ENCODE measurements at regions not wholly inside any gene's neighbourhood (a gene's known extent, or its start where the extent isn't known, plus 50 kb on each side); places are given as distances from the start of the nearest gene placed in this dataset.
A peak's percentile ranks its signal among the peaks of the same experiment; 100 is the strongest.

DNA sequence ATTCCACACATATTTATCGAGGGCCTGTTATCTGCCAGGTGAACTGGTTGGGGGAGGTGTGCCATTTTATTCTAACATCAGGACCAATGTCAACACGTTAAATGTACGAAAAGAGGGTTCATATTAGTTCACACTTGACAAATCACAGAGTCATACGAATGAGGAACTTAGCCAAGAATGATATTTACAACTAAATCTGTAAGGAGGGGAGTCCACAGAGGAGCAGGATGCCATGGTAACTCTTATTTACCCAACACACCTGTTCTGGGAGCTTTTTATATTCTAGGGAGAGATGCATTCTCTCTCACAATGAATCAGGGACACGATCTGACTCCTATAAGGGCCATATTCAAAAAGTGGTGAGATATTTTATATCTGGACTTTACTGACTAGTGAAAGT, 144.1 kb downstream of the CDC42EP3 start:
- no peak for DNase-seq
- in situ Hi-C loops (cut with HindIII; ENCODE audit: low pct_ligation_motif_present, low pct_unique_long_range_greater_than_20kb, low sequenced_read_pairs) = no loop called here

DNA sequence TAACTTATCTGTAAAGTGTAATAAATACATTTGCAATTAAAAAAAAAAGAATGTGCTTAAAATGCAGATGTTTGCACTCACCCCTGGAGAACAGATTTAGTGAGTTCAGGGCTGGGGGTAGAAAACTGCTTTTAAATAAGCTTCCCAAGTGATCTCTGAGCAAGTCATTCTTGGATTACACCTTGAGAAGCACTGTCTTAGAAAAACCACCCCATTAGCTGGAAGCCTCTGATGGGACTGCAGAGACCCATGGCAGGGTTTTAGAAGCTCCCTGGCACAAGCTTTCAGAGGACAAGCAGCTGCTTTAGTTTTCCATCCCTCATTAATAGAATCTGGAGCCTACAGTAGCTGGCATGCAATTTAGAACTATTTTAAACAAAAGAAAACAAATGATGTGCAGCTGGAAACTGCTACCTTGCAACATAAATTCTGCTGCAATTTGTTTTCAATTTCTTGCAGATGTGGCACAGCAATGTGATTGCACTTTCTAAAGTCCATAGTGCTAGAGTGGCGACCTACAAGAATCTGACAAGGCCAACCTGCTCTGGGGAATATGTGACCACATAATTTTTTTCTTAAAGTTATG, 141.5 kb downstream of the CDC42EP3 start:
- in situ Hi-C loops (cut with HindIII; ENCODE audit: low pct_ligation_motif_present, low pct_unique_long_range_greater_than_20kb, low sequenced_read_pairs) = no loop called here
- DNase-seq = no peak

DNA sequence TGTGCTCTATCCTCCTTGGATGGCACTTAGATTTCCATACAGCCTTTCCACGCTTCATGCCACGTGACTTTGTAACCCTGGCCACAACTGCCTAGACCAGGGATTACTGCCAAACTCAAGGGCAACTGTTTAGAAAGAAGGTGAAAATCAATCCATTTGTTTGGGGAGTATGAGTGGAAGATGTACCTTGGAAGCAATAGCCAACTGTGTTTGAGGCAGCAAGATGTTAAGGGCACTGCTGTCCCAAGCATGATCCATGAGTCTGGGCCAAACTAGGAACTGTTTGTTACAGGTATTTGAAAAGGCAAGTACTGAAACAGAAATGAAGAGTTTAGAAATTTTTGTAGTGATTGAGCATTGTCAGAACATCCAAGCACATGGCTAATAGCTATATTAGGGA, 138.9 kb downstream of the CDC42EP3 start:
- DNase-seq = no peak
- in situ Hi-C loops (cut with HindIII; ENCODE audit: low pct_ligation_motif_present, low pct_unique_long_range_greater_than_20kb, low sequenced_read_pairs) = no loop called here

DNA sequence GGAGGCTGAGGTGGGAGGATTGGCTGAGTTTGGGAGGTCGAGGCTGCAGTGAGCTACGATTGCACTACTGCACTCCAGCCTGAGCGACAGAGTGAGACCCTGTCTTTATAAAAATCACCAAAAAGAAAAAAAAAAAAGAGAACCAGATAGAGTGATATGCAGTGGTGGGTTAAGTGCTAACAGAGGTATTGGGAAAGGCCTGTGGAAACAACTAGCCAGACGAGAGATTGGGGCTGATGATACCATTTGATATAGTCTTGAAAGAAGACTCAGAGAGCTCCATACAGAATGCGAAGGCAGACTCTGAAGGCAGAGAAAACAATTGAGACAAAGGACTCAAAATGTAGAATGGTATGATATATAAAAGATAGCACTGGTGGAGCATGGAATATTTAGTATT, 134.1 kb downstream of the CDC42EP3 start:
- in situ Hi-C loops (cut with HindIII; ENCODE audit: low pct_ligation_motif_present, low pct_unique_long_range_greater_than_20kb, low sequenced_read_pairs) = no loop called here
- DNase-seq = no peak

DNA sequence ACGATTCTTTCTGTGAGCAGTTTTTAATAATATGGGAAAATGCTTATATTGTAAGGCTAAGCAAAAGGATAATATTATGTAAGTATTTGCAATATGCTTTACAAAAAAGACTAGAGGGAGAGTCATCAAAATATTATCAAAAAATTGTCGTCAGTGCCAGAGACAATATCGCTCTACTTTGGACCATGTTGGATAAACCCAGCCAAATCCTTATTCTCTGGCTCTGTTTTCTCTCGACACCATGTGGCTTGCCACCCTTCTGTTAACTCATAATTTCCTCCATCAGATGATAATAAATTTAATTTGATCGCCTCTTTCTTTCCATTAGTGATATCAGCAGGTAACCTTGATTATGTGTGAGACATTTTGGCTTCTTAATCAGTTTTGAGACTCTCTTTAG, 129.9 kb downstream of the CDC42EP3 start:
- no peak for DNase-seq
- in situ Hi-C loops (cut with HindIII; ENCODE audit: low pct_ligation_motif_present, low pct_unique_long_range_greater_than_20kb, low sequenced_read_pairs) = no loop called here

DNA sequence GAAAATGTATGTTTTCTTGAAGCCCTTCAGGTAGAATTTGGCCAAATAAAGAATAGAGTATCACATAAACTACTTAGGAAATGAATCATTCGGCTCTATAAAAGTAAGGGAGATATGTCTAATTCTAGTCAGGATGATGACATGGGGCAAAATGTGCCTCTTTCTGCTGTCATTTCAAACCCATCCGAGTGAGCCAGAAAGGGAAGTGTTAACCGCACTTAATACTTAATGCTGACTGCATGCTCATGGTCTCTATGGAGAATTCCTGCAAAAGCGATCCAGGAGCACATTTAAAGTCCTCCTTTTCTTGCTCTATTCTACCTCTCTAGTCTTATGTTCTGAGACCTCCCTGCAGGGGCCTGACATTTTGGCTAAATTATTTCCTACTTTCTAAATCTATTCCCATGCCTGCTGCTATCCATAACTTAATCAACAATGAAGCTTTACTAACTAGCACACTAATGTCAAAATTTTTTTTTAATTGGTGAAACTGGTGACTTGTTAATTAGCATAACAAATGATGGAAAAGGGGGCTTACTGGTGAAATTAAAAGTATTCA, 127.4 kb downstream of the CDC42EP3 start:
- in situ Hi-C loops (cut with HindIII; ENCODE audit: low pct_ligation_motif_present, low pct_unique_long_range_greater_than_20kb, low sequenced_read_pairs) = no loop called here
- no peak for DNase-seq

DNA sequence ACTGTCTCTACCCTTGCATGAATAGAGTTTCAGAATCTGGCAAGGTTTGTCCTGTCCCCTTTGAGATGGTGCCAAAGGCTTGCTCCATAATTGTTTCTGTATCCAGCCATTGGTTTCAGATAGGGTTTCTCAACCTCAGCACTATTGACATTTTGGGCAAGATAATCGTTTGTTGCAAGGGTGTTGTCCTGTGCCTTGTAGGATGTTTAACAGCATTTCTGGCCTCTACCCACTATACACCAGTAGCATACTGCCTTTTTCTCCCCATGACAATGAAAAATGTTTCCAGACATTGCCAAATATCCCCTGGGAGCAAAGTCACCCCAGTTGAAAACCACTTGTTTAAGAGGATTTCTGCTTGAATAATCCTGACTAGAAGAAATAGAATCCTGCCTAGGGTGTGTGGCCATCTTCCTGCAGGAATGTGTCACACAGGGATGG, 126.8 kb downstream of the CDC42EP3 start:
- in situ Hi-C loops (cut with HindIII; ENCODE audit: low pct_ligation_motif_present, low pct_unique_long_range_greater_than_20kb, low sequenced_read_pairs) = no loop called here
- peak; percentile 17 for DNase-seq

DNA sequence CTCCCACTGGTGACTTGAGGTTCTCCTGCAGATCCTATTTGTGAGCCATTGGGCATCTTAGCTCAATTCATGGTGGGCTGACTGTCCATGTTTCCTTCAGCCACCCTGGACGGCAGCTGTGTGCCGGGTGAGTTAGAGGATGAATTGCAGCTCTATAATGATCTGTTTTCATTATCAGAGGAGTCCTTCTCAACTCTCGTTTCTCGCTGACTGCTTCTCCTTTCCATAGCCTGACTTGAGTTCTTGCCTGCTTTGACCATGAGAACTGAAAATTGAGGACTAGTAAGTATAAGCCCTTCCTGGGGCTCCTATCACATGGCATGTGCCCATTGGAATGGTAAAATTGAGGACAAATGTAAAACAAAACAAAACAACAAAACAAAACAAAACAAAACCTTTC, 121.8 kb downstream of the CDC42EP3 start:
- in situ Hi-C loops (cut with HindIII; ENCODE audit: low pct_ligation_motif_present, low pct_unique_long_range_greater_than_20kb, low sequenced_read_pairs) = no loop called here
- DNase-seq = no peak

DNA sequence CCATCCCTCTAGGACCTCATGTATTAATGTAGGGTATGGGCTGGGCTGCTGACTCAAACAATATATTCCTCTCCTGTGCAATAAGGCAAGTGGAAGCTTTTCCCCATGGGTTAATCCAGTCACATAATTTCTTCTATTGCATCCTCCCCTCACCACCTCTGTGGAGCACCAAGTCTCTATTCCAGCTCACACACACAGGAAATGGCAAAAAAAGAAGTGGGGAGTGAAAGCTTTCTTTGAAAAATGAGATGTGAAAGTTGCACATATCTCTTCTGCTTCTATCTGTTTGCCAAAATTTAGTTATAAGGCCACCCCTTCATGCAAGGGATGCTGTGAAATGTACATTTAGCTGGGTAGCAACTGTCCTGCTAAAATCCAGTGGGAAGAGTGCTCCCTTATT, 121.3 kb downstream of the CDC42EP3 start:
- DNase-seq = no peak
- in situ Hi-C loops (cut with HindIII; ENCODE audit: low pct_ligation_motif_present, low pct_unique_long_range_greater_than_20kb, low sequenced_read_pairs) = no loop called here

DNA sequence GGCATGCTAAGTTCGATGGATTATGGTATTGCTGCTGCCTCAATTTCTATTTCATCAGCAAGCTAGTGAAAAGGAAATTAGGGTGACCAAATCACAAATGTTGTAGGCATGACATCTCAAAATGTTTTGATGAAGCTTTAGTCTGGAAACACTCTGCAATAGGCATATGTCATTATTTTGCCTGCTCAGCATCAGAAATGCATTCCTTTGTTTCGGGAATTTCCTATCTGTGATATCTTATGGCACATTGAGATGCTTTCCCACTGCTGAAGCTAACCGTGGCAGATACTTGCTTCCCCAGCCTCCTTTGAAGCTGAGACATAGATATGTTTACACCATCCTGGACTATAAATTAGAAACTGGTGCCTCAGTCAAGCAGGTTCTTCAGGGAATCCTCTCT, 119.7 kb downstream of the CDC42EP3 start:
- no peak for DNase-seq
- in situ Hi-C loops (cut with HindIII; ENCODE audit: low pct_ligation_motif_present, low pct_unique_long_range_greater_than_20kb, low sequenced_read_pairs) = no loop called here

DNA sequence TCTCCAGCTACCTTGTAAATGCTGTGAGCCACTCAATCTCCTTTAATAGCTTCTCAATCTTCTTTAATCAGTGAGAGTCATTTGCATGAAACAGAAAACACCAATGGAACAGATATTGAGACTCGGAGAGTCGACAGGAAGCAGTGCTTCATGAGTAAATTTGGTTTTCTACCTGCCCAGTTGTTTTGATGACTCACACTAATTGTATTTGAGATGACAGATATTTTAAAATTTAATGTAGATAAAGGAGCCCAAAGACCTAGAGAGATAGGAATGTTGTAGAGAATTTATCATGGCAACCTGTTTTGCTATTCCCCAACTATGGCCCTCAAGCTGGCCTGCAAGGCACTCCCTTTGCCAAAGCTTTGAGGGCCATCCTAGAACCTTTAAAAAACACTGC, 119.1 kb downstream of the CDC42EP3 start:
- no peak for DNase-seq
- in situ Hi-C loops (cut with HindIII; ENCODE audit: low pct_ligation_motif_present, low pct_unique_long_range_greater_than_20kb, low sequenced_read_pairs) = no loop called here

DNA sequence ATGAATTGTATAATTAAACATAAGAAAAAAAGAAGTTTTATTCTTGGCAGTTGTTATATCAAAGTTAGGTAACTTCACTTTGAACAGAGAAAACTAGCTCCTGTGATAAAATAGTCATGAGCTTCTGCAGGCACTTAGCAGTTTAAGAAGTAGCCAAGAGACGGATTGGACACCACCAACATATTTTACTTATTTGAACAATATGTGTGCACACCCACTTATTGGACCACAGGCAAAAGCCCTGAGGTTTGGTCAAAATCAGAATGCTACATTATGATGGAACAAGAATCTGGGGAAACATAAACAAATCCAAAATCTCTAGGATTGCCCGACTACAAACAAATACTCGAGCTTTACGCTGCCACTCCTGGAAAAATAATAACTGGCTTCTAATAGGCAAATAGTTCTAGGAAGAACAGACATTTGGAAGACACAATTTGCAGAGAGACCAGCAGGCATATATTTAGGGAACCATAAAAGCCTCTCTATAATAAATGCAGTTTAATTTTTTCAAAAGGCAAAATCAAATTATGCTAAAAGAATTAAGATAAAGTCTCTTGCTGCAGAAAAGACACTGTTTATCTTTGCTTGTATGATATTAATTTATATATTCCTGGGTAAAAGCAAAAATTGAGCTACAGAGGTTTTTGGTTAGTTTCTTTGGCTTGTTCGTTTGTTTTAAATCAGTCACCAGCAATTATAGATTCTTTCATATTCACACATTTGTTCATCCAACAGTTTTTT, 117.9 kb downstream of the CDC42EP3 start:
- no peak for DNase-seq
- in situ Hi-C loops (cut with HindIII; ENCODE audit: low pct_ligation_motif_present, low pct_unique_long_range_greater_than_20kb, low sequenced_read_pairs) = no loop called here

DNA sequence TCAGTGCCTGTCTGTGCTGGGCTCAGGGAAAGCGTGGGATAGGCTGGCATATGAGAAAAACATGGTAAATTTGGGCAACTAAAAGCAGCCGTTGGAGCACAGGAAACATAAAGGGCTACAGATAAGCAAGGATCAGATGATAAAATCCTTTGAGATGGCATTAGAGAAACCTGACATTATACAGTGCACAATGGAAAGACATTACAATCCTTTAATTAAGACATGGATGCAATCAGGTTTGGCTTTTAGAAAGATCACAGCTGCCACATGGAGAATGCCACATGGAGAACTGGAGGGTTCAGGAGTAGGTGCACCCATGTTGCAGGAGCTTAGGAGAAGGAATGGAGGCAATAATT, 117.3 kb downstream of the CDC42EP3 start:
- in situ Hi-C loops (cut with HindIII; ENCODE audit: low pct_ligation_motif_present, low pct_unique_long_range_greater_than_20kb, low sequenced_read_pairs) = no loop called here
- DNase-seq = no peak

DNA sequence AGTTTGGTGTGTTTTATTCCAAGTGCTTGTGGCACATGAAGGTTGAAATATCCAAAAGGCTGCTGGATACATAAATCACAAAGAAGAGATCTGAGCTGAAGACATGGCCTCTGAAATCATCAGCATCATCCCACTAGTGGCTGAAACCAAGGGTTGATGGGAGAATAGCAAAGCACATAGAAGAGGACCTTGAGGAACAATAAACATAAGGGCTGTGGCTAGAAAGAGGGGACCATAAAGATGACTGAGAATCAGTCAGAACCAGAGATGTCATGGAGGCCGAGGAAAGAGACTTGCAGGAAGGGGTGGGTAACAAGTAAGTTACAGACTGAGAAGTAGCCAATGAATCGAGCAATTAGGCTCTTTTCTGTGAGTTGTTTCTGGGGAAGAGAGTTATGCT, 116.8 kb downstream of the CDC42EP3 start:
- DNase-seq = no peak
- in situ Hi-C loops (cut with HindIII; ENCODE audit: low pct_ligation_motif_present, low pct_unique_long_range_greater_than_20kb, low sequenced_read_pairs) = no loop called here

DNA sequence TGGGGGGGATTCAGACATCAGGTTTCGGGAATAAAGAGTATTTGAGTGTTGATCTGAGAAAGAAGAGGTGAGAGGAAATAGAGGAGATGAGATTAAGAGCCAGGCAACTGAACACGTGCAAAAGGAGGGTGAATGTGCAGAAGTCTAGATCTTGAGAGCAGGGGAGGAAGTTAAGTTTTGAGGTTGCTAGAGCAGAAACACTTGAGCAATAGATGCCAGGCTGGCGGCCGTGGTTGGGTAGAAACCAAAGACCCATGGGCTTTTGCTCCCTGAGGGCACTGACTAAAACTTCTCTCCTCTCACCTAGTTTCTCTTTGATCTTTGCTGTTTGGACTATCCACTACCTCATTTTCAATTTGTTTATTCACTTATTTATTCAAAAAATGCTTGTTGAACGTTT, 116.0 kb downstream of the CDC42EP3 start:
- in situ Hi-C loops (cut with HindIII; ENCODE audit: low pct_ligation_motif_present, low pct_unique_long_range_greater_than_20kb, low sequenced_read_pairs) = no loop called here
- no peak for DNase-seq

DNA sequence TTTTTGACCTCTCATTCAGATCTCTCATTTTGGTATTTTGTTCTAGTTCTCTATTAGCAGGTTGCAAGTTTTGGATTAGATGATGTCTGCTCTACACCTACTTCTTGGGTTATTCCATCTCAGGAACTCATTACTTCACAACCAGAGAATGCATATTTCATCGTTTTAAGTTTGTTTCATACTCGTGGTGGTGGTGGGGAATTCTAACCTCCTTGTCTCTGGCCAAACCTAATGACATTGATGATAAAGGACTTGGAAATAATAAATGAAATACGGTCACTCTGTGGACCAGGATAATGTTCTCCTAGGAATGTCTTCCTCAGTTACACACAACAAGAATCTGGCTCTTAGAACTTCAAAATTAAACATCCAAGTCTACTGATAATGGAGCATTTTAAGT, 115.2 kb downstream of the CDC42EP3 start:
- in situ Hi-C loops (cut with HindIII; ENCODE audit: low pct_ligation_motif_present, low pct_unique_long_range_greater_than_20kb, low sequenced_read_pairs) = no loop called here
- DNase-seq = no peak

DNA sequence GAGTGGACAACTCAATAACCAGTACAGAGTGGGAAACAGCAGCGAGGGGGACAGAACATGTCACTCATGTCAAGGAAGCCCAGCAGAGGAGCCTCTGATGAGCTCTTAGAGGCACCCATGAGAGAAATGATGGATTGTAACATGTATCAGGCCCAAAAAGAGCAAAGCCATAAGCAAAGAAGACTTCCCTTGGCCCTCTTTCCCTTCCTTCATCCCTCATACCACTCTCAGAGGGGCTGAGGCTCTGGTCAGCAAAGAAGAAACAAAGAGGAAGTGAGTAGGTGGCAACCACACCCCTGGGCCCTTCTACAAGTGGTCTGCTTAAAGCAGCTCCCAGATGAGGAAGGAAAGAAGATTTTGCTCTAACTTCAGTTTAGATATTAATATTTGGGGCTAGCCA, 112.8 kb downstream of the CDC42EP3 start:
- DNase-seq = no peak
- in situ Hi-C loops (cut with HindIII; ENCODE audit: low pct_ligation_motif_present, low pct_unique_long_range_greater_than_20kb, low sequenced_read_pairs) = no loop called here

DNA sequence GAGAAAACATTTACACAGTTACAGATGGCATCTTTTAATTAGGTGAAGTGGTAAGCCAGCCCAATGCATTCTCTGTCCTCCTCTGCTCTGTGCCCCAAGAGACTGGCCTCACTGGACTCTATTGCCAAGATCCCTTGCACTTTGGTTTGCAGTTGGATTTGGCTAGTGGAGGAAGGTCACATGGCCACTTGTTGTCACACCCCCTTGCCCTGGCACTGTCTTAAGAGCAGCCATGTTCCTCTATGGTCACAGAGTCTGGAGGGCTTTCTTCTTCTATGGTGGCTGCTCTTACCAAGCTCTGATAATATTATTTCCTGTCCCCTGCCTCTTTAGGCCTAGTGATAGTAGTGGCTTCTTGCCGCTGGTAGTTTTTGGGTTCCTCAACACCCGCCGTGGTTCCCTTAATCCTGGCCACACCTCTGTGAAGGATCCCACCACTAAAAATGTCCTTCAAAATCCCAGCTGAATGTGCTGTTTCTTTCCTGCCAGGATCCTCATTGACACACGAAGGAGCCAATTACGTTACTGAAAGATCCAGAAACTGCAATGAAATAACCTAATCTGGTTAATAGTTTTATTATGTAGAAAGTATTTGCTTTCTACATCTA, 111.1 kb downstream of the CDC42EP3 start:
- in situ Hi-C loops (cut with HindIII; ENCODE audit: low pct_ligation_motif_present, low pct_unique_long_range_greater_than_20kb, low sequenced_read_pairs) = no loop called here
- DNase-seq = no peak

DNA sequence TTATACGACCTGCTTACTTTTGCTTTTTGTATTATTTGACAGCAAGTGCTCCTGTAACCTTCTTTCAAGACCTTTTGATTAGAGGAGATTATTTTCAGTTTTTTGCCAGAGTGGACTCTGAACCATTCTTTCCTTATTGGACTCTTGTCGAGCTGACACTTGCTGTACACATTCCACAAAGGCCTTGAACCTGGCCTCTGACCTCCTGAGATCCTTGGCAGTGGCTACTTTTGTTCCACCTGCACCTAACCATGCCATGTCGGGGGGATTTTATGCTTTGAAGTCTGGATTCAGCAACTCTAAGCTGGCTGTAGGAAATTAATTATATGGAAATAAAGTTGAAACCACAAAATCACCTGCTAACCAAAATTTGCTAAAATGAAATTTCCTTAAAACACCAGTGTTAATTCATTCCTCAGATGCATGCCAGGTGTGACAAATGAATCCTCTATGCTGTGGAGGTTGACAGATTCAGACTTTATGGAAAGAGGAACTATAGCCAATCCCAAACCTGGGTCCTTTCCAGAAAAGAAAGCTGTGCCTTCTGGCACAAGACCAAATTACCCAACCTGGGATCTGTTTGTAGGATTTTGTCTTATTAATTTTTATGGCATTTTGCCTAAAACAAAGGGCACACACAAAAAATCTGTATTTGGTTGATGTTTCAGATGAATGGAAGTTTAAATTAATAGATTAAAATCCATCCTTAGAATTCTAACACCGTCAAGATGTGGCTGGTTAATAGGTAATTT, 110.4 kb downstream of the CDC42EP3 start:
- no peak for DNase-seq
- in situ Hi-C loops (cut with HindIII; ENCODE audit: low pct_ligation_motif_present, low pct_unique_long_range_greater_than_20kb, low sequenced_read_pairs) = no loop called here
